ENCODE measurements at regions not wholly inside any gene's neighbourhood (a gene's known extent, or its start where the extent isn't known, plus 50 kb on each side); places are given as distances from the start of the nearest gene placed in this dataset.
"Not testable (repeated sequence)": the region's sequence is repeated elsewhere in the genome, so short reads cannot be mapped to it uniquely, and the experiment has no call there.

- Histone ChIP-seq H3K4me1 (ENCODE audit: insufficient read depth, low read length) (no peaks in the 10 kb centered on the region), H3K36me3 (ENCODE audit: insufficient read depth, low read length) (no peaks in the 10 kb centered on the region), H3K9me3 (ENCODE audit: control insufficient read depth in 1 of 2, insufficient read depth in 1 of 2, low read length in 2 of 2) (peaks cover 0 to 5% of the 10 kb centered on the region in 2 experiments), H3K27ac (ENCODE audit: low read depth in 1 of 2, low read length in 2 of 2) (no peak overlapping the region), H3K4me3 (ENCODE audit: low read length) (no peak overlapping the region), H3K27me3 (ENCODE audit: control insufficient read depth in 1 of 2, insufficient read depth in 2 of 2, low read length in 2 of 2) (no peaks in the 10 kb centered on the region)
- DNase-seq (no peak), ATAC-seq (ENCODE audit: poor library complexity) (no peak)
- ChIA-PET POLR2A (no interaction called here), CTCF (no interaction called here)
- Mint-ChIP-seq H3K27ac (no peak overlapping the region), H3K4me3 (no peak overlapping the region), H3K9me3 (peaks cover 3% of the 10 kb centered on the region), H3K36me3 (ENCODE audit: low read depth) (no peaks in the 10 kb centered on the region), H3K4me1 (ENCODE audit: low read depth) (no peaks in the 10 kb centered on the region), H3K27me3 (no peaks in the 10 kb centered on the region)
- no peak for TF ChIP-seq CTCF (IDR thresholded peaks at IDR 0.05)
- intact Hi-C loops (cut with DNase I, micrococcal nuclease), result no loop called here
Measured at GRCh38 chr15:37425541-37425940, 325.2 kb upstream of the MEIS2 start.

- H3K4me1 ChIP-seq (ENCODE audit: insufficient read depth, low read length); DNase-seq; H3K36me3 Mint-ChIP-seq (ENCODE audit: low read depth); H3K9me3 ChIP-seq (ENCODE audit: control insufficient read depth in 1 of 2, insufficient read depth in 1 of 2, low read length in 2 of 2); intact Hi-C loops (cut with DNase I, micrococcal nuclease); H3K27ac Mint-ChIP-seq; H3K4me3 ChIP-seq (ENCODE audit: low read length); H3K4me1 Mint-ChIP-seq (ENCODE audit: low read depth); ATAC-seq (ENCODE audit: poor library complexity); POLR2A ChIA-PET; H3K27me3 ChIP-seq (ENCODE audit: control insufficient read depth in 1 of 2, insufficient read depth in 2 of 2, low read length in 2 of 2); H3K4me3 Mint-ChIP-seq; CTCF ChIA-PET; H3K27ac ChIP-seq (ENCODE audit: low read depth in 1 of 2, low read length in 2 of 2); H3K27me3 Mint-ChIP-seq; H3K36me3 ChIP-seq (ENCODE audit: insufficient read depth, low read length); H3K9me3 Mint-ChIP-seq: not testable (repeated sequence)
Measured at GRCh38 chr15:37427393-37427792, 327.0 kb upstream of the MEIS2 start.

- Mint-ChIP-seq H3K27ac (no peak overlapping the region), H3K36me3 (ENCODE audit: low read depth) (no peaks in the 10 kb centered on the region), H3K27me3 (no peaks in the 10 kb centered on the region), H3K4me3 (no peak overlapping the region), H3K4me1 (ENCODE audit: low read depth) (no peaks in the 10 kb centered on the region), H3K9me3 (peaks cover 3% of the 10 kb centered on the region)
- DNase-seq (no peak), ATAC-seq (ENCODE audit: poor library complexity) (no peak)
- no peak overlapping the region for H3K27ac ChIP-seq (ENCODE audit: low read depth in 1 of 2, low read length in 2 of 2)
- CTCF ChIA-PET, result no interaction called here
- intact Hi-C loops (cut with DNase I, micrococcal nuclease), result no loop called here
- POLR2A ChIA-PET, result no interaction called here
- H3K9me3 ChIP-seq (ENCODE audit: control insufficient read depth in 1 of 2, insufficient read depth in 1 of 2, low read length in 2 of 2), result no peaks in the 10 kb centered on the region
- H3K4me3 ChIP-seq (ENCODE audit: low read length), result no peak overlapping the region
- TF ChIP-seq CTCF (IDR thresholded peaks at IDR 0.05), result no peak
- no peaks in the 10 kb centered on the region for H3K36me3 ChIP-seq (ENCODE audit: insufficient read depth, low read length)
- H3K4me1 ChIP-seq (ENCODE audit: insufficient read depth, low read length), result no peaks in the 10 kb centered on the region
- no peaks in the 10 kb centered on the region for H3K27me3 ChIP-seq (ENCODE audit: control insufficient read depth in 1 of 2, insufficient read depth in 2 of 2, low read length in 2 of 2)
Measured at GRCh38 chr15:37446921-37447320, 346.6 kb upstream of the MEIS2 start.

- Histone ChIP-seq H3K9me3 (ENCODE audit: control insufficient read depth in 1 of 2, insufficient read depth in 1 of 2, low read length in 2 of 2) (peaks cover 9 to 10% of the 10 kb centered on the region in 2 experiments), H3K27me3 (ENCODE audit: control insufficient read depth in 1 of 2, insufficient read depth in 2 of 2, low read length in 2 of 2) (no peaks in the 10 kb centered on the region), H3K36me3 (ENCODE audit: insufficient read depth, low read length) (no peaks in the 10 kb centered on the region), H3K4me3 (ENCODE audit: low read length) (no peak overlapping the region), H3K27ac (ENCODE audit: low read depth in 1 of 2, low read length in 2 of 2) (no peak overlapping the region), H3K4me1 (ENCODE audit: insufficient read depth, low read length) (no peaks in the 10 kb centered on the region)
- H3K36me3 Mint-ChIP-seq (ENCODE audit: low read depth), result no peaks in the 10 kb centered on the region
- no peak for ATAC-seq (ENCODE audit: poor library complexity)
- POLR2A ChIA-PET, result no interaction called here
- peaks cover 6% of the 10 kb centered on the region for H3K9me3 Mint-ChIP-seq
- H3K27ac Mint-ChIP-seq, result no peak overlapping the region
- no peak for TF ChIP-seq CTCF (IDR thresholded peaks at IDR 0.05)
- intact Hi-C loops (cut with DNase I, micrococcal nuclease), result no loop called here
- no peak for DNase-seq
- no peak overlapping the region for H3K4me3 Mint-ChIP-seq
- CTCF ChIA-PET, result no interaction called here
- no peaks in the 10 kb centered on the region for H3K4me1 Mint-ChIP-seq (ENCODE audit: low read depth)
- H3K27me3 Mint-ChIP-seq, result no peaks in the 10 kb centered on the region
Measured at GRCh38 chr15:37452498-37452897, 352.1 kb upstream of the MEIS2 start.
